ENCODE measurements at regions not wholly inside any gene's neighbourhood (a gene's known extent, or its start where the extent isn't known, plus 50 kb on each side); places are given as distances from the start of the nearest gene placed in this dataset.

DNA sequence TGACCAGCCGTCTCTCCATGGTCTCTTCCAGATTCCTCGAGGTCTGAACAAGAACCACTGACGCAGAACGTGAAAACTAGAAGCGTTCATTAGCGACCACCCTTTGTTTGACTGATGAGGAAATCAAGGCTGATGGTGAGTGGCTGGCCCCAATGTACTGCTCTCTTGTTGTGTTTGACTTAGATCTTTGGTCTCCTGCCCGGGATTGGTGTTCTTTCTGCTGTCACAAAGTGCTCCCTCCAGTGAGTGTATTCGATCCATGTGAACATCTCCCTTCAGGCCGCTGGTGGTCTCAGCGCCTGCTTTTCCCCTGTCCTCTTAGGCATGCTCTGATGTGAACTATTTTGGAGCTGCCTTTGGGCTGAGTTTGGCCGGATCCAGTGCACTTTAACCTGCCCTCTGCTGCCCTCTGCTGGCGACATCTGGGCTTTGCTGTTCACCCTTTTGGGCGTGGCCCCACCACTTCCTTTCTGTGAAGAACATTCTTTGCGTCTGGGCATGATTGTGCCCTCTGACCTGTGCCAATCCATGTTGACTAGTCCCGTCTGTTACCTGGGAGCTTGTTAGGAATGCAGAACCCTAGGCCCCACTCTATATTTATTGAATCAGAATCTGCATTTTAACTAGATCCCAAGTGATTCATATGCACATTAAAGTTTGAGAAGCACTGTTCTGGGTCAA lies 279.1 kb downstream of the TTC6 start (continued):
- no peak for TF ChIP-seq KMT2B (CRISPR knock-in tag; IDR thresholded peaks at IDR 0.05)
- no peak; the same call in 1 of the 2 replicates for TF ChIP-seq BCL6 (CRISPR knock-in tag; IDR thresholded peaks at IDR 0.05)
- TF ChIP-seq ZNF501 (CRISPR knock-in tag; IDR thresholded peaks at IDR 0.05) = peak; percentile 96
- TF ChIP-seq ZNF367 (CRISPR knock-in tag; IDR thresholded peaks at IDR 0.05; ENCODE audit: borderline replicate concordance) = no peak
- no peak for TF ChIP-seq ZNF143 (CRISPR knock-in tag; IDR thresholded peaks at IDR 0.05)
- TF ChIP-seq MZF1 (CRISPR knock-in tag; IDR thresholded peaks at IDR 0.05; ENCODE audit: borderline replicate concordance) = no peak
- TF ChIP-seq, protein P1, sequence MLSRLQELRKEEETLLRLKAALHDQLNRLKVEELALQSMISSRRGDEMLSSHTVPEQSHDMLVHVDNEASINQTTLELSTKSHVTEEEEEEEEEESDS (CRISPR knock-in tag; IDR thresholded peaks at IDR 0.05; ENCODE audit: borderline replicate concordance) = no peak
- no peak; the same call in 1 of the 2 replicates for TF ChIP-seq BRCA1 (CRISPR knock-in tag; IDR thresholded peaks at IDR 0.05)
- TF ChIP-seq, protein P2, sequence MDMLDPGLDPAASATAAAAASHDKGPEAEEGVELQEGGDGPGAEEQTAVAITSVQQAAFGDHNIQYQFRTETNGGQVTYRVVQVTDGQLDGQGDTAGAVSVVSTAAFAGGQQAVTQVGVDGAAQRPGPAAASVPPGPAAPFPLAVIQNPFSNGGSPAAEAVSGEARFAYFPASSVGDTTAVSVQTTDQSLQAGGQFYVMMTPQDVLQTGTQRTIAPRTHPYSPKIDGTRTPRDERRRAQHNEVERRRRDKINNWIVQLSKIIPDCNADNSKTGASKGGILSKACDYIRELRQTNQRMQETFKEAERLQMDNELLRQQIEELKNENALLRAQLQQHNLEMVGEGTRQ (IDR thresholded peaks at IDR 0.05; ENCODE audit: low read depth, low read length) = no peak
- TF ChIP-seq, protein P2 (CRISPR knock-in tag; IDR thresholded peaks at IDR 0.05; ENCODE audit: borderline replicate concordance) = no peak
- TF ChIP-seq CAMTA2 (CRISPR knock-in tag; IDR thresholded peaks at IDR 0.05; ENCODE audit: borderline replicate concordance) = no peak
- TF ChIP-seq, protein P3, sequence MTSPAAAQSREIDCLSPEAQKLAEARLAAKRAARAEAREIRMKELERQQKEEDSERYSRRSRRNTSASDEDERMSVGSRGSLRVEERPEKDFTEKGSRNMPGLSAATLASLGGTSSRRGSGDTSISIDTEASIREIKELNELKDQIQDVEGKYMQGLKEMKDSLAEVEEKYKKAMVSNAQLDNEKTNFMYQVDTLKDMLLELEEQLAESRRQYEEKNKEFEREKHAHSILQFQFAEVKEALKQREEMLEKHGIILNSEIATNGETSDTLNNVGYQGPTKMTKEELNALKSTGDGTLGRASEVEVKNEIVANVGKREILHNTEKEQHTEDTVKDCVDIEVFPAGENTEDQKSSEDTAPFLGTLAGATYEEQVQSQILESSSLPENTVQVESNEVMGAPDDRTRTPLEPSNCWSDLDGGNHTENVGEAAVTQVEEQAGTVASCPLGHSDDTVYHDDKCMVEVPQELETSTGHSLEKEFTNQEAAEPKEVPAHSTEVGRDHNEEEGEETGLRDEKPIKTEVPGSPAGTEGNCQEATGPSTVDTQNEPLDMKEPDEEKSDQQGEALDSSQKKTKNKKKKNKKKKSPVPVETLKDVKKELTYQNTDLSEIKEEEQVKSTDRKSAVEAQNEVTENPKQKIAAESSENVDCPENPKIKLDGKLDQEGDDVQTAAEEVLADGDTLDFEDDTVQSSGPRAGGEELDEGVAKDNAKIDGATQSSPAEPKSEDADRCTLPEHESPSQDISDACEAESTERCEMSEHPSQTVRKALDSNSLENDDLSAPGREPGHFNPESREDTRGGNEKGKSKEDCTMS (CRISPR knock-in tag; conservative IDR thresholded peaks at IDR 0.05) = no peak
- TF ChIP-seq, protein P4, sequence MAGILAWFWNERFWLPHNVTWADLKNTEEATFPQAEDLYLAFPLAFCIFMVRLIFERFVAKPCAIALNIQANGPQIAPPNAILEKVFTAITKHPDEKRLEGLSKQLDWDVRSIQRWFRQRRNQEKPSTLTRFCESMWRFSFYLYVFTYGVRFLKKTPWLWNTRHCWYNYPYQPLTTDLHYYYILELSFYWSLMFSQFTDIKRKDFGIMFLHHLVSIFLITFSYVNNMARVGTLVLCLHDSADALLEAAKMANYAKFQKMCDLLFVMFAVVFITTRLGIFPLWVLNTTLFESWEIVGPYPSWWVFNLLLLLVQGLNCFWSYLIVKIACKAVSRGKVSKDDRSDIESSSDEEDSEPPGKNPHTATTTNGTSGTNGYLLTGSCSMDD (CRISPR knock-in tag; IDR thresholded peaks at IDR 0.05) = no peak
- peak; percentile 95 for TF ChIP-seq REPIN1 (CRISPR knock-in tag; IDR thresholded peaks at IDR 0.05; ENCODE audit: borderline replicate concordance, low read depth)
- peak; percentile 78; the same call in 1 of the 2 replicates for TF ChIP-seq SPEN (CRISPR knock-in tag; IDR thresholded peaks at IDR 0.05; ENCODE audit: low read depth)
- no peak for TF ChIP-seq IKZF1 (IDR thresholded peaks at IDR 0.05)
- TF ChIP-seq DNMT3B (CRISPR knock-in tag; conservative IDR thresholded peaks at IDR 0.05) = 0 out of 2 replicates have a peak, but pooled peaks have one; percentile 69
- no peak for TF ChIP-seq CBX2 (IDR thresholded peaks at IDR 0.05; ENCODE audit: low read depth, low read length)
- TF ChIP-seq CBX2 (CRISPR knock-in tag; IDR thresholded peaks at IDR 0.05; ENCODE audit: low read depth) = peak; percentile 37; the same call in 1 of the 2 replicates
- no peak for TF ChIP-seq ZNF878 (CRISPR knock-in tag; IDR thresholded peaks at IDR 0.05)
- no peak for TF ChIP-seq KDM6A (CRISPR knock-in tag; IDR thresholded peaks at IDR 0.05; ENCODE audit: low read depth)
- no peak for TF ChIP-seq DR1 (CRISPR knock-in tag; IDR thresholded peaks at IDR 0.05)
- TF ChIP-seq ATRX (CRISPR knock-in tag; IDR thresholded peaks at IDR 0.05; ENCODE audit: borderline replicate concordance) = no peak
- peak; percentile 64; the same call in 1 of the 2 replicates for TF ChIP-seq ZC3H13 (CRISPR knock-in tag; IDR thresholded peaks at IDR 0.05)
- TF ChIP-seq, protein P5, sequence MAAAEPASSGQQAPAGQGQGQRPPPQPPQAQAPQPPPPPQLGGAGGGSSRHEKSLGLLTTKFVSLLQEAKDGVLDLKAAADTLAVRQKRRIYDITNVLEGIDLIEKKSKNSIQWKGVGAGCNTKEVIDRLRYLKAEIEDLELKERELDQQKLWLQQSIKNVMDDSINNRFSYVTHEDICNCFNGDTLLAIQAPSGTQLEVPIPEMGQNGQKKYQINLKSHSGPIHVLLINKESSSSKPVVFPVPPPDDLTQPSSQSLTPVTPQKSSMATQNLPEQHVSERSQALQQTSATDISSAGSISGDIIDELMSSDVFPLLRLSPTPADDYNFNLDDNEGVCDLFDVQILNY (CRISPR knock-in tag; conservative IDR thresholded peaks at IDR 0.05) = no peak; the same call in 1 of the 2 replicates
- TF ChIP-seq KLF16 (CRISPR knock-in tag; IDR thresholded peaks at IDR 0.05) = peak in 1 of 2 experiments; percentile 87; a peak in 2 of 4 replicates
